Panc1 (cell line): ENCODE measurements at regions not wholly inside any gene's neighbourhood (a gene's known extent, or its start where the extent isn't known, plus 50 kb on each side); places are given as distances from the start of the nearest gene placed in this dataset.

ENCODE experiments used
- ATAC-seq: fragments of 200-7000 bp; cut with Tn5 transposase; 2 replicates; pipeline ENCODE4 v1.9.1; 2020; ENCODE audit warnings: mild to moderate bottlenecking, moderate library complexity
- BruUV-seq: library from RNA; stranded (reverse); fragments of 400-500 nt; replicated peaks from 2 replicates; lab custom pipeline; 2021; lab: Mats Ljungman, UMichigan
- CTCF ChIA-PET: fragments of 300-600 bp; sonication (Branson Sonifier 250); formaldehyde crosslinking; loops from one replicate; lab custom pipeline; 2022; ENCODE audit warnings: antibody characterized with exemption; lab: Charles Lee
- POLR2A ChIA-PET: fragments of 300-600 bp; sonication (Branson Sonifier 250); formaldehyde crosslinking; loops from one replicate; lab custom pipeline; 2022; ENCODE audit warnings: antibody characterized with exemption; lab: Charles Lee
- DNase-seq: peaks from one replicate; pipeline ENCODE4 v3.0.0-alpha.2; 2010; ENCODE audit warnings: low read depth, low spot score
- H3K27ac ChIP-seq: 2 replicates; pipeline ENCODE4 v1.5.1; 2011; ENCODE audit warnings: mild to moderate bottlenecking, low read length, inconsistent platforms
- H3K27me3 ChIP-seq: fragments of 200-500 bp; sonication (Bioruptor generic); 2 replicates; pipeline ENCODE4 v1.6.0; 2014; ENCODE audit warnings: low read length, inconsistent platforms; ENCODE audit not compliant: control insufficient read depth, insufficient read depth
- H3K36me3 ChIP-seq: fragments of 200-500 bp; sonication (Bioruptor generic); 2 replicates; pipeline ENCODE4 v1.5.1; 2014; ENCODE audit warnings: inconsistent platforms, mild to moderate bottlenecking, low read length, moderate library complexity; ENCODE audit not compliant: control insufficient read depth, insufficient read depth
- H3K4me1 ChIP-seq: 2 replicates; pipeline ENCODE4 v1.5.1; 2011; ENCODE audit warnings: inconsistent platforms, mild to moderate bottlenecking, low read length, moderate library complexity; ENCODE audit not compliant: control insufficient read depth, insufficient read depth
- H3K4me3 ChIP-seq, 2 experiments: 2 replicates each; pipeline ENCODE4 v1.5.1; 2011 to 2012; ENCODE audit warnings: low read depth in 2 of 2, low read length in 2 of 2, mild to moderate bottlenecking in 2 of 2, inconsistent platforms in 1 of 2, moderate library complexity in 1 of 2
- H3K9me3 ChIP-seq: fragments of 200-500 bp; sonication (Bioruptor generic); 2 replicates; pipeline ENCODE4 v1.5.1; 2014; ENCODE audit warnings: low read depth, mild to moderate bottlenecking, inconsistent platforms, low read length, moderate library complexity; ENCODE audit not compliant: control insufficient read depth, insufficient read depth
- POLR2AphosphoS5 ChIP-seq: IDR thresholded peaks from 2 replicates; pipeline ENCODE4 v1.6.1; 2012; ENCODE audit warnings: mild to moderate bottlenecking, low read depth, low read length, moderate library complexity
- SIN3A ChIP-seq: IDR thresholded peaks from 2 replicates; pipeline ENCODE4 v1.6.1; 2012; ENCODE audit warnings: low read depth, mild to moderate bottlenecking, low read length, moderate library complexity, borderline replicate concordance; ENCODE audit not compliant: insufficient read depth
- TCF7L2 ChIP-seq: IDR thresholded peaks from 2 replicates; pipeline ENCODE4 v1.6.1; 2011; ENCODE audit warnings: mild to moderate bottlenecking, low read depth, low read length, inconsistent platforms
- in situ Hi-C: cut with HindIII; loops from 2 replicates; pipeline ENCODE4 v1.10.0; 2016; ENCODE audit warnings: low sequenced_read_pairs, low pct_unique_long_range_greater_than_20kb
- intact Hi-C: fragments of 100-400 bp; cut with micrococcal nuclease; formaldehyde crosslinking; loops from one replicate; pipeline ENCODE4 v1.10.0; 2022; ENCODE audit not compliant: unreplicated experiment
- TF ChIP-seq, protein P1 (sequence below), 2 experiments: IDR thresholded peaks; 2 replicates each; pipeline ENCODE4 v1.6.1; 2011 to 2012; ENCODE audit warnings: low read depth in 2 of 2, control low read depth in 1 of 2, low read length in 1 of 2, mild to moderate bottlenecking in 1 of 2, moderate library complexity in 1 of 2; ENCODE audit not compliant: insufficient read depth in 1 of 2
- TF ChIP-seq, protein P2 (sequence below): fragments of 450-650 bp; IDR thresholded peaks from 2 replicates; pipeline ENCODE4 v1.5.1; 2017; ENCODE audit warnings: mild to moderate bottlenecking

DNA sequence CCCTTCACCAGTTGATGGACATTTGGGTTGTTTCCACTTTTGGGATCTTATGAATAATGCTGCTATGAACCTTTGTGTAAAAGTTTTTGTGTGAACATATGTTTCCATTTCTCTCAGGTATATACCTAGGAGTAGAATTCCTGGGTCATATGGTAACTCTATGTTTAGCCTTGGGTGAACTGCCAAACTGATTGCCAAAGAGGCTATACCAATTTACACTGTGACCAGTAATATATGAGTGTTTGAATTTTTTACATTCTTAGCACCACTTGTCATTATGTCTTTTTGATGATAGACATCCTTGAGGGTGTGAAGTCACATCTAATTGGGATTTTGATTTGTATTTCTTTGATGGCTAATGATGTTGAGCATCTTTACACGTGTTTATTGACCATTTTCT, 290.1 kb downstream of the DUSP10 start:
- TF ChIP-seq, protein P1, sequence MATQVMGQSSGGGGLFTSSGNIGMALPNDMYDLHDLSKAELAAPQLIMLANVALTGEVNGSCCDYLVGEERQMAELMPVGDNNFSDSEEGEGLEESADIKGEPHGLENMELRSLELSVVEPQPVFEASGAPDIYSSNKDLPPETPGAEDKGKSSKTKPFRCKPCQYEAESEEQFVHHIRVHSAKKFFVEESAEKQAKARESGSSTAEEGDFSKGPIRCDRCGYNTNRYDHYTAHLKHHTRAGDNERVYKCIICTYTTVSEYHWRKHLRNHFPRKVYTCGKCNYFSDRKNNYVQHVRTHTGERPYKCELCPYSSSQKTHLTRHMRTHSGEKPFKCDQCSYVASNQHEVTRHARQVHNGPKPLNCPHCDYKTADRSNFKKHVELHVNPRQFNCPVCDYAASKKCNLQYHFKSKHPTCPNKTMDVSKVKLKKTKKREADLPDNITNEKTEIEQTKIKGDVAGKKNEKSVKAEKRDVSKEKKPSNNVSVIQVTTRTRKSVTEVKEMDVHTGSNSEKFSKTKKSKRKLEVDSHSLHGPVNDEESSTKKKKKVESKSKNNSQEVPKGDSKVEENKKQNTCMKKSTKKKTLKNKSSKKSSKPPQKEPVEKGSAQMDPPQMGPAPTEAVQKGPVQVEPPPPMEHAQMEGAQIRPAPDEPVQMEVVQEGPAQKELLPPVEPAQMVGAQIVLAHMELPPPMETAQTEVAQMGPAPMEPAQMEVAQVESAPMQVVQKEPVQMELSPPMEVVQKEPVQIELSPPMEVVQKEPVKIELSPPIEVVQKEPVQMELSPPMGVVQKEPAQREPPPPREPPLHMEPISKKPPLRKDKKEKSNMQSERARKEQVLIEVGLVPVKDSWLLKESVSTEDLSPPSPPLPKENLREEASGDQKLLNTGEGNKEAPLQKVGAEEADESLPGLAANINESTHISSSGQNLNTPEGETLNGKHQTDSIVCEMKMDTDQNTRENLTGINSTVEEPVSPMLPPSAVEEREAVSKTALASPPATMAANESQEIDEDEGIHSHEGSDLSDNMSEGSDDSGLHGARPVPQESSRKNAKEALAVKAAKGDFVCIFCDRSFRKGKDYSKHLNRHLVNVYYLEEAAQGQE (IDR thresholded peaks at IDR 0.05; ENCODE audit: insufficient read depth in 1 of 2, low read depth in 2 of 2, low read length in 1 of 2), result no peak
- TF ChIP-seq, protein P2, sequence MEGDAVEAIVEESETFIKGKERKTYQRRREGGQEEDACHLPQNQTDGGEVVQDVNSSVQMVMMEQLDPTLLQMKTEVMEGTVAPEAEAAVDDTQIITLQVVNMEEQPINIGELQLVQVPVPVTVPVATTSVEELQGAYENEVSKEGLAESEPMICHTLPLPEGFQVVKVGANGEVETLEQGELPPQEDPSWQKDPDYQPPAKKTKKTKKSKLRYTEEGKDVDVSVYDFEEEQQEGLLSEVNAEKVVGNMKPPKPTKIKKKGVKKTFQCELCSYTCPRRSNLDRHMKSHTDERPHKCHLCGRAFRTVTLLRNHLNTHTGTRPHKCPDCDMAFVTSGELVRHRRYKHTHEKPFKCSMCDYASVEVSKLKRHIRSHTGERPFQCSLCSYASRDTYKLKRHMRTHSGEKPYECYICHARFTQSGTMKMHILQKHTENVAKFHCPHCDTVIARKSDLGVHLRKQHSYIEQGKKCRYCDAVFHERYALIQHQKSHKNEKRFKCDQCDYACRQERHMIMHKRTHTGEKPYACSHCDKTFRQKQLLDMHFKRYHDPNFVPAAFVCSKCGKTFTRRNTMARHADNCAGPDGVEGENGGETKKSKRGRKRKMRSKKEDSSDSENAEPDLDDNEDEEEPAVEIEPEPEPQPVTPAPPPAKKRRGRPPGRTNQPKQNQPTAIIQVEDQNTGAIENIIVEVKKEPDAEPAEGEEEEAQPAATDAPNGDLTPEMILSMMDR, result no peak
- no peak for TF ChIP-seq SIN3A
- no peak for TF ChIP-seq POLR2AphosphoS5
- TF ChIP-seq TCF7L2, result no peak
- ChIA-PET CTCF (no interaction called here), POLR2A (no interaction called here)
- BruUV-seq, result no TSS peak
- H3K27ac ChIP-seq, result no peak overlapping the region
- H3K36me3 ChIP-seq, result no peaks in the 10 kb centered on the region
- intact Hi-C loops (no loop called here), in situ Hi-C loops (no loop called here)
- ATAC-seq, result no peak
- DNase-seq, result no peak
- H3K4me3 ChIP-seq, result no peak overlapping the region
- H3K27me3 ChIP-seq, result no peaks in the 10 kb centered on the region
- H3K9me3 ChIP-seq, result no peaks in the 10 kb centered on the region
- no peaks in the 10 kb centered on the region for H3K4me1 ChIP-seq

DNA sequence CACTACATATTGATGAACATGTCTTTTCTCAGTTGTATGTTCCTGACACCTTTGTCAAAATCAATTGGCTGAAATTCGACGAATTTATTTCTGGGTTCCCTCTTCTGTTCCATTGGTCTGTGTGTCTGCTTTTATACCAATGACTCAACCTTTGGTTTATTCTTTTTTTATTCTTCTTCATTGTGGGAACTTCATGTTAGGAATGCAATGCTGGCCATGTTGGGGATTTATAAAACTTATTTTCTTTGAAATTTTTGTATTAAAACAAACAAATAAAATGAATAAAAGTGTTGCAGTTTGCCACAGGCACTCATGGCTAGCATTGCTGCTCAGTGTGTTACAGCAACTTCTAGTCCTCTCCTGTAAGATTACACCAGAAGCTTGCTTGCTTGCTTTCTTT, 287.8 kb downstream of the DUSP10 start:
- in situ Hi-C loops, result no loop called here
- Histone ChIP-seq H3K4me3 (no peak overlapping the region), H3K9me3 (no peaks in the 10 kb centered on the region), H3K4me1 (no peaks in the 10 kb centered on the region), H3K36me3 (no peaks in the 10 kb centered on the region), H3K27ac (no peak overlapping the region), H3K27me3 (no peaks in the 10 kb centered on the region)
- DNase-seq, result no peak
- ChIA-PET POLR2A (no interaction called here), CTCF (no interaction called here)
- TF ChIP-seq, protein P1 (IDR thresholded peaks at IDR 0.05; ENCODE audit: insufficient read depth in 1 of 2, low read depth in 2 of 2, low read length in 1 of 2), result no peak
- TF ChIP-seq POLR2AphosphoS5 (no peak), SIN3A (no peak), TCF7L2 (no peak)
- TF ChIP-seq, protein P2, result no peak
- no TSS peak for BruUV-seq
- ATAC-seq, result no peak
- intact Hi-C loops, result no loop called here
